Fibroblast of gingiva (primary cell): ENCODE measurements at regions not wholly inside any gene's neighbourhood (a gene's known extent, or its start where the extent isn't known, plus 50 kb on each side); places are given as distances from the start of the nearest gene placed in this dataset.

ENCODE experiments used
- DNase-seq: peaks from one replicate; pipeline ENCODE4 v3.0.0-alpha.2; 2011; ENCODE audit warnings: low read depth

DNA sequence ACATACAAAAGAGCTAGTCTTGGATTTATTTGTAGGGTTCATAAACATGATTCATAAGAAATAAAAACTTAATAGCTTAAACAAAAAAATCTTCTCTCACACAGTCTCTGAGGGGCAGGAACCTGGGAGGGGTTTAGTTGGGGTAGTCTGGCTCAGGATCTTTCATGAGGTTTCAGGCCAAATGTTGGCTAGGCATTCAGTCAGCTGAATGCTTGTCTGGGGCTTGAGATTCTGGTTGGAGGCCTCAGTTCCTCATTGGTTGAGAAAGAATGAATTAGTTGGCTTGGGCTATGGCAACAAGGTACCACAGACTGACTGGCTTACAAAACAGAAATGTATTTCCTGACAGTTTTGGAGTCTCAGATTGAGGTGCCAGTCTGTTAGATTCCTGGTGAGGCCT is 74.3 kb downstream of the ANKRD7 start:
- DNase-seq = no peak

GRCh38 chr7:118300177-118300576 is 75.7 kb downstream of the ANKRD7 start:
- no peak for DNase-seq

GRCh38 chr7:118304100-118304499 is 79.6 kb downstream of the ANKRD7 start:
- DNase-seq = no peak

DNA sequence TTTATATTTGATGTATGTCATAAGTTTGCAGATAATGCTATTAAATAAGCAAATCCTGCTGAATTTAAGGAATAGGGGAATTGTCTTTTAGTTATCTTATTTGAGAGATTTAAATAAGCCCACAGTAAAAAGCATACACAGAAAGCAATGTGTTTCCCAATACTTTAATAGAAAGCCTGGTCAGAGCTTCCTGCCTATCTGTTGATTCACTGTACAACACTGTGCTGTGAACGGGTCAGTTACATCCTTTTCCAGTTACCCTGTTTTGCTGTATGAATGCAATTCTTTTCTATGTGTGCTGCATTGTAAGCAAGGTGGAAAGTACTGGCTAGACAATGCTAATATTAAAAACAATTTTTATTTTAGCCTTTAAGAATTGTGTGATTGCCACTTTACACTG is 81.2 kb downstream of the ANKRD7 start:
- no peak for DNase-seq

- no peak for DNase-seq
These were observed 82.3 kb downstream of the ANKRD7 start for GRCh38 chr7:118306771-118307170.

- DNase-seq = peak; percentile 4
These were observed 86.8 kb downstream of the ANKRD7 start for GRCh38 chr7:118311121-118311836.

- no peak for DNase-seq
These were observed 87.5 kb downstream of the ANKRD7 start for GRCh38 chr7:118312051-118312450.

- no peak for DNase-seq
These were observed 88.5 kb downstream of the ANKRD7 start for GRCh38 chr7:118312966-118313365.

GRCh38 chr7:118324790-118325449 is 100.4 kb downstream of the ANKRD7 start:
- no peak for DNase-seq

GRCh38 chr7:118325450-118325808 is 100.9 kb downstream of the ANKRD7 start:
- no peak for DNase-seq

GRCh38 chr7:118327174-118327573 is 102.7 kb downstream of the ANKRD7 start:
- no peak for DNase-seq

DNA sequence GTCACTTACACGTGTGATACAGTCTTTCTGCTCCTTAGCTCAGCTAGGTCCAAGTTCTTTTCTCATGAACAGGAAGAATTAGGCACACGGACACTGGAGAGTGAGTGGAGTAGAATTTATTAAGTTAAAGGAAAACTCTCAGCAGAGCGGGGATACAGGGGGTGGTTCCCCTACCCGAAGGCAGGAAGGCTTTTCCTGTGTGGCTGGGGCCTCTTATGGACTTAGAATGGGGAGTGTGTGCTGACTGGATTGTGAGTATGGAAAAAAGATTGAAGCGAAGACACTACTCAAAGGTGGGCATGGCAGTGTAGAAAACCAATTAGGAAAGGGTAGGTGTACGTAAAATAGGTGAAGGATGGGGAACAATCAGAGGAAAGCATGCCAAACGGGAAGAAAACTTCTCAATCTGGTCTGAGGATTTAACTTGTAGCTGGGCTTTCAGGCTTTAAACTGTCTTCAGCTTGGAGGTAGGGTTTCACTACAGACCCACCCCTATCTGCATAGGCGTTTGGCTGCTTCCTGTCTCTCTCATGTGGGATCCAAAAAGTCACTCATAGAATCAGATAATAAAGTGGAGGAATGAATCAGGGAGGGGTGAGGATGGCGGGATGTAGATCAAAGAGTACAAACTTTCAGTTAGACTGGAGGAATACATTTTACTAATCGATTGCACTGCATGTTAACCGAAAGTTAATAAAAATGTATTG is 104.2 kb downstream of the ANKRD7 start:
- no peak for DNase-seq

GRCh38 chr7:118330388-118330787 is 105.9 kb downstream of the ANKRD7 start:
- no peak for DNase-seq

DNA sequence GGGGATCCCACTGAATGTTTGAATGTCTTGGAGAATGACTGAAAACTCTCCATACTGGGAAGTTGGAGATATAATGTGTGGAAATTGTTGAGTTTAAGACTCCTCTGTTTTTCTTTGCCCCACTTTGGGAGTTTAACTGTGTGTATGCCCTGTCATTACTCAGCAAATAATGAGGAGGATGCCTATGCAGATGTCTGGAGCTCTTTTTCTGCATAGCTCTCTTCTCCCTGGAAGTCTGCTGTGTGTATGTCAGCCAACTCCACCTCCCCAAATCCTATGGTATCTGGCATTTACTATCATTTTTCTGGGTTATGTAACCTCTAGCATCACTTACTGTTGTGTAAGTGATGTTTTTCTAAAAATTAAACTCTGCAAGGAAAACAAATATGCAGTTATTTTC is 122.2 kb downstream of the ANKRD7 start:
- DNase-seq = no peak

DNA sequence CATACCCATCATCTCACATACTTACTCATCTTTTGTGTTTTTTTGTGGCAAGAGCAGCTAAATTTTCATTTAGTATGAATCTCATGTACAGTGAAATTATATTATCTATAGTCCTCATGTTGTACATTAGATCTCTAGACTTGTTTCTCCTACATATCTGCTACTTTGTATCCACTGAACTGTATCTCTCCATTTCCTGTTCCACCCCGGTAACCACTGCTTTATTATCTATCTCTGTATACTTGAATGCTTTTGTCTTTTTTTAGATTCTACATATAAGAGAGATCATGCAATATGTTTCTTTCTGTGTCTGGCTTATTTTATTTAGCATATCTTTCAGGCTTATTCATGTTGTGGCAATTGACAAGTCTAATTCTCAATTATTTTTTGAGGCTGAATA is 125.1 kb downstream of the ANKRD7 start:
- DNase-seq = no peak

GRCh38 chr7:118350260-118350659 is 125.8 kb downstream of the ANKRD7 start:
- DNase-seq = no peak

DNA sequence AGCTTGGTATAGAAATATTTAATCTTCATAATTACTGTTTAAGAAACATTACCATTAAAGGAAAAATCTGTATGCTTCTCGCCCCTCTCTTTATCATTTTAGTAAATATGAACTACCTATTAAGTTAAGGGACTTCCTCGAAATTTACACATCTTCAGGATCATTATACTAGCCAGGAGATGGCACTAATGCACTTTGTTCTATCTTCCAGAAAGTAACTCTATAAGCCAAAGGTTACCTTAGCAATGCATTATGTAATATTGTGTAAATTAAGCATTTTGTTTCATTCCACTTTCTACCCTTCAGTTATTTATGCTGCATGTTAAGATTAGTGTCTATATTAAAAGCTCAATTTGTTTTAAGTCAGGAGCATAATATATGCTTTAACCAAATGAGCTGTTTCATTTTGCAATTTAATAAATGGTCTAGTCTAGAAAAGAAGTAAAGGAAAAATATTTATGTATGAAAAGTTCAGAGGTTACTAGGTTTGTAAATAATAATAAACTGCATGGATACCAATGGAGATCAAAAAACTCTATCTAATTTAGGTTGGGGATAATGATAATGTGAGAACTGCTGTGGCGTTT is 128.5 kb downstream of the ANKRD7 start:
- peak; percentile 9 for DNase-seq

- DNase-seq = no peak
These were observed 141.9 kb downstream of the ANKRD7 start for GRCh38 chr7:118366363-118366762.

DNA sequence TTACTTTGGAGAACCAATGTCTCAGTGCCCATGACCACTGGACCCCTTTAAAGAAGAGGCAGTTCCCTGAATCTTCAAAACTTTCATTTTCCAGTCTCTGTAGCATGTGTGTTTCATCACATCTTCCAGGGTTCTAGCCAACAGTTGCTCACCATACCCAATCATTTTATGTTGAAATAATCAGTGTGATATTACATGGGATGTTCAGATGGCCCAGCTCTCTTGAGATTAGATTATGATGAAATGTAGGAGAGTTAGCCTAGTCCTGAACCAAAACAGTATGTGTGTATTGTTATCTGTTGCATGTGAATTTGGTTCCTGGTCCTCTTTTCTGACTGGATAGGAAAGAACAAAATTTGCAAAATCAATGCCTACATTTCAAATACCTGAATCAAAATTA is 144.5 kb downstream of the ANKRD7 start:
- peak; percentile 65 for DNase-seq

GRCh38 chr7:118369987-118370386 is 145.5 kb downstream of the ANKRD7 start:
- no peak for DNase-seq

DNA sequence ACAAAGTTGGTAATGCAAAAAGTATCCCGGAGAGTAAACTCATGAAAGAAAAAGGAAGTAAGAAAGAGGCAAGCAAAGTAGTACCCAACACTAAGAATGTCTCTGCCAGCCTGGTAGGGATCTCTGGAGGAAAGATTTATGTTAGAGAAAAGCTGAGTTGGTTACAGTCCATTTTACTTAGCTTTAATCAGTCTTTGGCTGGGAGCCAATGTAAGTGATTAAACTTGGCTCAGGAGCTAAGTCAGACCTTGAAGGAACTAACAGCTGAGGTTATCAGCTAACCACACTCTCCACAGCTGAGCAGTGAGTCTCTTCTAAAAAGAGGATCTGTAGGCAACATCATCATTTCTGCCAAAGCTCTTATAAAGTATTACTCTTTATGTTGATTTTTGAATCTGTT is 148.0 kb downstream of the ANKRD7 start:
- no peak for DNase-seq

DNA sequence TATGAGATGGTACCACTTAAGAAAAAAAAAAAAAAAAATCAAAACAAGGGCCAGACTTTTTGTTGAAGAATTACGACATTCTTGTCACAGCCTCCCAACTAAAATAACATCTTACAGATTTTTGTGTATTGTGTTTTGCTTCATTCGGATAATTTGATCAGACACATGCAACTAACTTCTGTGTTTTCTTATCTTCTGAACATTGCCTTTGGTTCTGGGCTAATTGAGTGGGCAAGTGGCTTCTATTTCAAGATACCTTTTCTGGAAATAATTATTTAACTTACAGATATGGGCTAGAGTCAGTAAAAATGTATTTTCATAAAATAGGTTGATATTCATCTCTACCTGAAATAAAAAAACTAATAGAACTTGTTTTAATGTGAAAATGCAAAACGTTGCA is 165.1 kb downstream of the ANKRD7 start:
- DNase-seq = no peak

DNA sequence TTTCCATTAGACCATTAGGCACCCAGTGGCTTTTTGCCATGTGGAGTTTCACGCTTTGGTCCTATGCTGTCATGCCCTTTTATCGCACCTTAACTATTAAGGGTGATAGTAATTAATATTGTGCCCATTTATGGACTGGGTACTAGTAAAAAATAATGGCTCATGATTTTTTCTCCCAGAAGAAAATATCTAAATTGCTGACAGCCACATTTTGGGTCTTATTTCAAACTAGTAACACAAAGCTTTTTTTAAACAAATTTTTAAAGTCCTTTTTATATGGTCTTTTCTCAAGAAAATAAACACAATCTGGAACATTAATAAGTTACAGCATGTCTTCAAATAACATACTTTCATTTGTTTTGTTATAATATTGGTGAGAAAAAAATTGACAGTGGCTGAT is 179.7 kb downstream of the ANKRD7 start:
- DNase-seq = no peak
